Stimulated activated CD4-positive, alpha-beta T cell treated with anti-CD3 and anti-CD28 coated beads, TNF-alpha, amount 100 ng/mL, for 48 hours (primary cell): ENCODE measurements at regions not wholly inside any gene's neighbourhood (a gene's known extent, or its start where the extent isn't known, plus 50 kb on each side); places are given as distances from the start of the nearest gene placed in this dataset.
"Not testable (repeated sequence)": the region's sequence is repeated elsewhere in the genome, so short reads cannot be mapped to it uniquely, and the experiment has no call there.

Experiments used
- DNase-seq, 3 donors: peaks; one replicate each; pipeline ENCODE4 v3.0.0-alpha.2; 2020; ENCODE audit warnings: low read depth in 3 of 3

DNA sequence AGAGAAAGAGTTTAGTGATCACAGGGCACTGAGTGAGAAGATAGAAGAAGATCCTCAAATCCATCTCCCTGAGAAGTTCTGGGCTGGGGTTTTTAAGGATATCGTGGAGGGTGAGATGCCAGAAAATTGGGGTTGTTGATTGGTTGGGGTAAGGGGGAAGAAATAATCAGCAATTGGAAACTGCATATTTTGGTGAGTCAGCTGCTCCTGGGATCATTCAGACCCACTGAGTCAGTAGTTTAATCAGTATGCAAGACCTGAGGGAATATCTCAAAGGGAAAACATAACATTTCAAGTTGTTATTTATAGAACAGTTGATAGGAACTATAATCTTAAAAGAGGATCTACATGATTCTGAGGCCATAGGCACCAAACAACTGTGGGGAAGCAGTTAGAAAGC, 183.4 kb downstream of the FCRL5 start:
- DNase-seq = not testable (repeated sequence)

DNA sequence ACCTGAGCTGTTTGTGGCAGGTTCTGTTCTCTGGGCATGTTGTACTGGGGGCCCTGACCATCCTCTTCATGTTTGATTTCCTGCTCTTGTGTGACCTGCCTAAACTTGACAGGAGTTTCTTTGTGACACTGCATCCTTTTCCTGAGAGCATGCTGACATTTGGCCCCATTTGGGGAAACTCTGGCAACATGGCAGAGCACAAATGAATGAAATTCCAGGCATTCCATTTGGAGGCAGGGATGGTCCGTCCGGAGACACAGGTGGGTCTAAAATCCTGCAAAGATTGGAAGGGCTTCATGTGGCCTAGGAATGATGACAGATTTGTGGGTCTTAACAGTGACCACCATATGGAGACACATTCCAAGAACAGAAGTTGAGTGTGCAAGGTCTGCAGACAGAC, 184.0 kb downstream of the FCRL5 start:
- DNase-seq = no peak

DNA sequence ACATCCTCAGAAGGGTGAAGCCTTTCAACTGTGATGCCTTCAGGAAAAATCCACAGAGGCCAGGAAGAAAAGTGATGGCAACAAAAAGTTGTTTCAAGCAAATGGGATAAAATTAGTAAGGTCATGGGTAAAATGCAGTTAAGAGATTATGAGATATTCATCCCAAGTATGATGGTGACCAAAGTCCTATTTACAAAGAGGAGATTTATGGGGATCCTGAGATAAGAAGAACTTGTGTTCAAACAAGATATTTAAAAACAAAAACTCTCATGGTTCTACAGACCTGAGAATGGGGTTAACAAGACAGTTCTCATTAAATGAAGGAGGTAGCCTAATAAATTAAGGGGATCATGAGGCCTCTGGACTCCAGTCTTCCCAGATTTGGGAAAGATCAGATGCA, 184.4 kb downstream of the FCRL5 start:
- no peak for DNase-seq

DNA sequence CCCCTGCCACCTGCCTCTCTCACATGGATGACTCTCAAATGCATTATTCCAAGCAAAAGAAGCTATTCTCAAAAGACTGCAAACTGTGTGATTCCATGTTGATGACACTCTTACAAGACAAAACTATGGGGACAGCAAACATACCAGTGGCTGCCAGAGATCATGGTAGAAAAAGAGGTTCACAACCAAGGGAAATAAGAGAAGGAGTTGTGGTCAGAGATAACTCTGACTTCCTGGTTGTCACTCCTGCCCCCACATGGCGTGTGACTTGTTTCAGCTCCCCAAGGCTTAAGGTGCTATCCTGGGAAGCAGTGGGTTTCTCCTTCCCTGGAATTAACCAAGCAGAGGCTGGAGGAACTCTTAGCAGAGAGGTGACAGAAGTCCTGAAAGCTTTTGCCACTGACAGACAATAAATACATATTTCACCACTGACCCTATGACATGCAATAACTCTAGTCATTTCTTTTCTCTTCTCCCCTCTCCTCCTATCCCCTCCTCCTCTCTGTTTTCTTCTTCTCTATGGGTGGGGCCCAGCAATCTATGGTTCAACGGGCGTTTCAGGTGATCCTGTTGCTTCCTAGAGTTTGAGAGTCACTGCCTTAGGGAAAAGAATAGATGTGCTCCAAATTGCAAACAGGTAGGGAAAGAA, 185.1 kb downstream of the FCRL5 start:
- DNase-seq = no peak

DNA sequence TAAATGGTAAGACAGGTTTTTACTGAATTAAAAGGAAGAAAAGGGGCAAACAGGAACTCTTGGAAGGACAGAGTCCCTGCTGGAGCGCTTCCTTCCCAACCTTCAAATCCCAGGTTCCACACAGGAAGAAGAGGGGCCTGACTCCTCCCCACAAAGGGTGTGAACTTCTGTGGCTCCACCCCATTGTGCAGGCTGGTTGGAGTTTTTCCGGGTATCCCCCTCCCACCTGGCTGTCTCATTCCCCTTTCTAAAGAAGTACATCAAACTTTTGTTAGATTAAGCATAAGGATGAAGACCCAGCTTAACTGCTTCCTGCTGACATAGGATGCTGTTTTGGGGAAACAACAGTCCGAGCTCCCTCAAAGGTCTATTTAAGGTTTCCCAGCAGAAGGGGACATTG, 187.7 kb downstream of the FCRL5 start:
- no peak for DNase-seq

DNA sequence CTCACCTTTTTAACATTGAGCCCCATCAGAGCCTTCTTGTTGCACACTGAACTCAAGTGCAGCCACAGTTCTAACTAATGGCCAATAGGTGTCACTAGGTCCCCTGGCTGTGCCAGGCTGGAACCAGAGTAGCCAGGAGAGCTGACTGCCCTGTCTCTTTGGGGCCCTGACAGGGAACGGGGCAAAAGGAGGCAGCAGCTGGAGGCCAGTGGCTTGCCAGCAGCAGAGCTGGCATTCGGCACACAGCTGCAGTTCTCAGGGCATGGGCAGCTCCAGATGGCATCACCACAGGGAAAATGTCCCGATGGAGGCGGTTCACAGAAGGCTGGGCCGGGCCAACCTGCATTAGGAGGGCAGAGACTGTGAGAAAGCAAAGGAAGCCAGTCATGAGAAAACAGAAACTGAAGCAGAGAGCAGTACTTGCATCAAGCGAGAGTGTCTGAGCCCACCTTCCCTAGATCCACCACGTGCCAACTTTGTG, 188.6 kb downstream of the FCRL5 start:
- no peak for DNase-seq

DNA sequence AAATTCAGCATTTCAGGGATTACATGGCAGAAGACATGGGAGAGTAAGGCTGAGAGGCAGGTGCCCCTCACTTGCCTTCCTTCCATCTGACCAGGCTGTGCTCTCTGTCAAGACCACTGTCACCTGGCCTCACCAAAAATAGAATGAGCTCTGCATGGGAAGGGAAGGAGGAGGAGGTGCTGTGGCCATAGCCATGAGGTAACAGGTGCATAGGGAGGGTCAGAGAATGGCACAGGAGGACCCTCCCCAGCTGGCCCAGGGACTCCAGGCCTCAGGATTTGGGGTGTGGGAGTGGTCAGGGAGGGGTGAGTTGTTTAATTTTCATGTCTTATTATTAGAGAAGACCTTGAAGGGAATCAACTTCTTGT, 192.3 kb downstream of the FCRL5 start:
- DNase-seq = no peak

DNA sequence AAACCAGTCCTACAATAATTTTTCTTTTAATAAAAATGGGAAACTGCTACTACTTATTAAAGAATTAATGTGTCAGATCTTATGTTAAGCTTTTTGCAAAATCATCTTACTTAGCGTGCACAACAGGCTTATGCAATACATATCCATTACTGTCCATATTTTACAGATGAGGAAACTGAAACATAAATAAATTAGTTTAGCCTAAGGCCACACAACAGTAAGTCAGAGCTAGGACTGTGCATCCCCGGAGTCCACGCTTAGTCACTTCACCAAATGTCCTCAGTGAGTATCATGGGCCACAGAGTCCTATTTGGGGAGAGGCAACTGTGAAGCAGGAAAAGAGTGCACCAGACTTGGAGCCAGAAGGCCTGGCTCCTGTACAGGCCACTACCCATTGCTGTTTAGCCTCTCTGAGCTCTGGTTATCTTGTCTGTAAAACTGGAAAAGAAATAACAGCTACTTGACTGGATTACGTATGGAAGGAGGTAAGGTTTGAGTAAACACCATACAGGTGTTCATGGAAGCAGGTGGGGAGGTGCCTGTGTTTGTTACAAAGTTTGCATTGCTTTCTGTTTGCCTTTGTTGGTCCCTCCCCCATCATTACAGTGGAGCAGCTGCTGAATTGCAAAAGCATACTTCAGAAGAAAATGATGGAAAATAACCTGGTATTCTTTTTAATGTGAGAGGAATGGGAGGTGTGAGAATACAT, 192.8 kb downstream of the FCRL5 start:
- no peak for DNase-seq

DNA sequence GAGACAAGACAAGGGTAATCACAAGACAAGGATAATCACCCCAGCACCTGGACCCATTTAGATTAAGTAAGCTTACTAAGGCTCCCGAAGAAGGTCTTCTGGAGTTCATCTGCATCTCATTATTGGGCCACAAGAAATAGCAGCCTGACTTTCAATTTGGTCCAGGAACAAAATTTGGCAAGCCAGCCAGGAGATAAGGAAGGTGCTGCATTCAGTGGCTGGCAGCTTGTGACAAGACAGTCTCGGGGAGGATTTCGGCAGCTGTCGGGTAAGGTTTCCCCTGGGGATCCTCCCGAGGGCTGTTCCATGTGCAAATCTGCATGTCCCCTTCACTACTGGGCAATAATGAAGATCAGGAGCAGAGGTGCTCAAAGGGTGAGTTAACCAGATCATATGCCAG, 195.2 kb downstream of the FCRL5 start:
- DNase-seq = no peak

DNA sequence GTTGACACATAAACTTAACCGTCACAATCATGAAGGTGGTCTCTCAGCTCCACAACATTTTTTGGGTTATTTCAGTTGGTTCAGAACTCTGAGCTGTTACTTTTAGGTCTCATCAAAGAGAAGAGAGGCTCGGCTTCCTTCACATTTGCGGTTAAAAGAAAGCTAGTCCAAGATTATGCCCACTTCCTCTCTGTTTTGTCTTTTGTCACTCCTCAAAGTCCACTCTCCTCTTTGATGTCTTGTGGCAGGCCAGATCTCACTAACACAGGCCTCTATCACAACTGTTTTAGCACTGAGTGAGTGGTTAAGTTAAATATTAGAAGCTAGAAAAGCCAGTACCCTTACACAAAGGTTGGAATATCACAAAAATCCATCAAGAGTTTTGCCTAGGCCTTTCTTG, 195.7 kb downstream of the FCRL5 start:
- no peak for DNase-seq

DNA sequence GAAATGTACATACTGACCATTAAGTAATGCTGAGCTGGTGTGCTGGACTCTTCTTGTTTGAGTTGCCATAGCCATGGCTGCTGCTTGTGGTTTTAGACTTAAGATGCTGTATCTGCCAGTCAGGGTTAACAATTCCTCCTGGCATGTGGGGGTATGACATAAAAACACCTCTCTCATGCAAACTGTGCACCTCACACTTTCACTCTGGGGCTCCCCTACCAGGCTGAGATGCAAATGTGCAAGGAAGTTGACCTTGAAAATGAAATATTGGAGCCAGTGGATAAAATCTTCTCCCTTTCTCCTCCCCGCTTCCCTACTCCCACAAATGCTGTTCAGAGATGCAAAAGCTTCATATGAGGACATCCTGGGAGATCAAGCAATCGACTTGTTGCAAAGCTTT, 198.8 kb downstream of the FCRL5 start:
- DNase-seq = no peak

DNA sequence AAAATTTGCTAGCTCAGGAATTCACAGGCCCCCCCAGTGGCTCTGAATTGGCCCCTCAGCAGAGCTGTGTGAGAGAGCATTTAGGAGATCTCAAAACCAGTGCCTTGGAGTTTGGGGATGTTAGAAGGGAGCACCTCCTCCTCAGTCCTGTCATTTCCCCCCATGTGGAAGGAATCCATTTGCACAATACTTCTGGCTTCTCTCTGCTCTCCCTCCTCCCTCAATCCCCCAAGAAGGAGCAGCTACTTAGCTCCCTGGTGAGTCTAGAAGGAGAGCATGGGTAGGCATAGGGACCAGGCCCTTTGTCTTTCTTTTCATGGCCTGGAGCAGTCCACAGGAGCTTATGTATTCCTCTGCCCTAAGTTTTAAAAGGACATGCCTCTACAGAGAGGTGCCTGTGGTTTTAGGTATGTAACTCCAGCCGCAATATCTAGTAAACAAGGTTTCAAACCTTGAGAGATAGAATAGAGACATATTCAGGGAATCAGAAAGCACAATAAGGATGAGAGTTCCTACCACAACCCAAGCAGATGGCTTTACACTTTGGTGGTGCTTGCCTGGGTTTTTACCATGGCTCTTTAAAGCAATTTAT, 199.4 kb downstream of the FCRL5 start:
- no peak for DNase-seq

DNA sequence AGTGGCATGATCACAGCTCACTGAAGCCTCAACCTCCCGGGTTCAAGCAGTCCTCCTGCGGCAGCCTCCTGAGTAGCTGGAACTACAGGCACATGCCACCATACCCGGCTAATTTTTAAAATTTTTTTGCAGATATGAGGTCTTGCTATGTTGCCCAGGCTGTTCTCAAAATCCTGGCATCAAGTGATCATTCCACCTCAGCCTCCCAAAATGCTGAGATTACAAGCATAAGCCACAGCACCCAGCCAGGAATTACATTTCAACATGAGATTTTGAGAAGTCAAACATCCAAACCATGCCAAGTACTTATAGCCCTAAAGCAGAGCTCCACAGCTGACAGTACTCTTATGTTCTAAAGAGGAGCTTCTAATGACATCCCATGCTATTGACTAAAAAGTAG, 200.1 kb downstream of the FCRL5 start:
- DNase-seq = no peak

DNA sequence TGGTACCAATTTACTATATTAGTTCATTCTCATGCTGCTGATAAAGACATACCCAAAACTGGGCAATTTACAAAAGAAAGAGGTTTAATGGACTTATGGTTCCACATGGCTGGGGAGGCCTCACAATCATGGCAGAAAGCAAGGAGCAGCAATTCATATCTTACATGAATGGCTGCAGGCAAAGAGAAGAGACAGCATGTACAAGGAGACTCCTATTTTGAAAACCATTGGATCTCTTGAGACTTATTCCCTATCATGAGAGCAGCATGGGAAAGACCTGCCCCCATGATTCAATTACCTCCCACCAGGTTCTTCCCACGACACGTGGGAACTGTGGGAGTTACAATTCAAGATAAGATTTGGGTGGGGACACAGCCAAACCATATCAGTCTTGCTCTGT, 200.5 kb downstream of the FCRL5 start:
- not testable (repeated sequence) for DNase-seq

DNA sequence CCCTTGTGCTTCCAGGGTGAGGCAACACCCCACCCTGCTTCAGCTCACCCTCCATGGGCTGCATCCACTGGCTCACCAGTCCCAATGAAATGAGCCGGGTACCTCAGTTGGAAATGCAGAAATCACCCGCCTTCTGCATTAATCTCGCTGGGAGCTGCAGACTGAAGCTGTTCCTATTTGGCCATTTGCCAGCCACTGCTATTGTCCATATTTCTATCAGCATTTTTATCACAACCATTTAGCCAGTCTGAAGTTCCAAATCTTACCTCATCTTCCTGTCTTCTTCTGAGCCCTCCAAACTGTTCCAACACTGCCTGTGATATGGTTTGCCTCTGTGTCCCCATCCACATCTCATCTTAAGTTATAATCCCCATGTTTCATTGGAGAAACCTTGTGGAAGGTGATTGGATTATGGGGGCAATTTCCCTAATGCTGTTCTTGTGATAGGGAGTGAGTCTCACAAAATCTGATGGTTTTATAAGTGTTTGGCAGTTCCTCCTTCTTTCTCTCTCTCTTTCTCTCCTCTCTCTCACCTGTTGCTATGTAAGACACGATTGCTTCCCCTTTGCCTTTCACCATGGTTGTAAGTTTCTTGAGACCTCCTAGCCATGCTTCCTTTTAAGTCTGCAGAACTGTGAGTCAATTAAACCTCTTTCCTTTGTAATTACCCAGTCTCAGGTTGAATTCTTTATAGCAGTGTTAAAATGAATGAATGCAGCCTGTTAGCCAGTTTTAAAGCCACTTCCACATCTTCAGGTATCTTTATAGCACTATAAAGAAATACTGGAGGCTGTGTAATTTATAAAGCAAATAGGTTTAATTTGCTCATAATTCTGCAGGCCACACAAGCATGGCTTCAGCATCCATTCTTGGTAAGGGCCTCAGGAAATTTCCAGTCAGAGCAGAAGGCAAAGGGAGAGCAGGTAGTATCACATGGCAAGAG, 203.5 kb downstream of the FCRL5 start:
- DNase-seq = no peak

DNA sequence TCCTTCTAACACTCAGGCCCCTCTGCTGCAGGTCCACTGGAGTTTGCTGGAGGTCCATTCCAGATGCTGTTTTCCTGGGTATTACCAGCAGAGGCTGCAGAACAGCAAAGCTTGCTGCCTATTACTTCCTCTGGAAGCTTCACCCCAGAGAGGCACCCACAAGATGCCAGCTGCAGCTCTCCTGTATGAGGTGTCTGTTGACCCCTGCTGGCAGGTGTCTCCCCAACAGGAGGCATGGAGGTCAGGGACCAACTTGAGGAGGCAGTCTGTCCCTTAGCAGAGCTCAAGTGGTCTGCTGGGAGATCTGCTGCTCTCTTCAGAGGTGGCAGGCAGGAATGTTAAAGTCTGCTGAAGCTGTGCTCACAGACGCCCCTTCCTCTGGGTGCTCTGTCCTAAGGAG, 204.8 kb downstream of the FCRL5 start:
- DNase-seq = no peak

DNA sequence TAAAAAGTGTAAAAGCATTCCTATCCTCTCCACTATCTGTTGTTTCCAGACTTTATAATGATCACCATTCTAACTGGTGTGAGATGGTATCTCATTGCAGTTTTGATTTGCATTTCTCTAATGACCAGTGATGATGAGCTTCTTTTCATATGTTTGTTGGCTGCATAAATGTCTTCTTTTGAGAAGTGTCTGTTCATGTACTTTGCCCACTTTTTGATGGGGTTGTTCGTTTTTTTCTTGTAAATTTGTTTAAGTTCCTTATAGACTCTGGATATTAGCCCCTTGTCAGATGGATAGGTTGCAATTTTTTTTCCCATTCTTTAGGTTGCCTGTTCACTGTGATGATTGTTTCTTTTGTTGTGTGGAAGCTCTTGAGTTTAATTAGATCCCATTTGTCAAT, 199.6 kb upstream of the ETV3 start:
- DNase-seq = not testable (repeated sequence)

DNA sequence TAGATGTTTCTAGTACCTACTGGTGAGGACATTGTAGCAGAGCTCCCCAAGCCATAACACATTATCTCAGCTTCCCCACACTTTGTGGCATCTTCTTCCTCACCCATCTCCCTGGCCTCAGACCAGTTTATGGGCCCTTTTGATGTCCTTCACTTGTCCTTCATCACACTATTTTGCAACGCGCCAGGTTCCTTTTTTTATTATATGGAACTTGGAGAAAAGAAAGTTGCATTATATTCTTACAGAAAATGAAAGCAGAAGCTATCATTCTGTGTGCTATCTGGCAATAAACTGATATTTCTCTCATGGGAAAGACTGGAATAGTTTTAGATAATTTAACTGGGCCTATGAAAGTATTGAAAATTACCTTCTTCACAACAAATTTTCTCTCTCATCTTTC, 196.9 kb upstream of the ETV3 start:
- no peak for DNase-seq

DNA sequence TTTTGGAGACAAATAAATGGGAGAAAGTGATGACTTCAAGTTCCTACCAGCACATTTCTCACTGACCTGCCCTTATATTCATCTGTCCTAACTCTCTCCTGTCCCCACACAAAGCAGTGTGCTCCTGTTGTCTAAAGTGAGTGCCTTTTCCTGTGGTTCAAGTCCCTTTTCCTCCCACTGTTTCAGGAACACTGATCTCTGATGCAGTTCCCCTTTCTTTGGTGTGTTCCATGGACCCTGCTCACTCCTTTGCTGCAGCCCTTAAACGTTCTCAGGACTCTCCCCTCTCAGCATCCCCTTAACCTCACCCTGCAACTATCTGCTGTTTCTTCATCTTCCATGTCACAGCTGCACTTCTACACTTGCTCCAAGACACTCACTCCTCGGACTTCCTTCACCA, 195.8 kb upstream of the ETV3 start:
- DNase-seq = no peak

DNA sequence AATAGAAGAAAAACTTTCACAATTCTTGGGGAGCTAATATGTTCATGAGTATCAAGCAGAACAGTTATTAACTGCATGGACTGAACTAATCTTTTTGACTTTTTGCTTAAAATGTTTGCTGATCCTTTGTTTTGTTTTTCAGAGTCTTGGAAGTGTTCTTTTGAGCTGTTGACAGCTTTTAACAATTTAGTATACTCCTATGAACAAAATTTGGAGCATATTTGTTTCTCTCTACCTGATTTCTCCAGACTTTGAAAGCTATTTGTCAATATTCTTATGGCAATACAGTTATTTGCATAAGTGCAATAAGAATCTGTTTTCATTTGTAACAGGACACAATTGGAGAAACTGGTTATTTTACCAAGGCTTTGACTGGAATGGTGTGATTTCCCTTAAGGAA, 192.0 kb upstream of the ETV3 start:
- not testable (repeated sequence) for DNase-seq

DNA sequence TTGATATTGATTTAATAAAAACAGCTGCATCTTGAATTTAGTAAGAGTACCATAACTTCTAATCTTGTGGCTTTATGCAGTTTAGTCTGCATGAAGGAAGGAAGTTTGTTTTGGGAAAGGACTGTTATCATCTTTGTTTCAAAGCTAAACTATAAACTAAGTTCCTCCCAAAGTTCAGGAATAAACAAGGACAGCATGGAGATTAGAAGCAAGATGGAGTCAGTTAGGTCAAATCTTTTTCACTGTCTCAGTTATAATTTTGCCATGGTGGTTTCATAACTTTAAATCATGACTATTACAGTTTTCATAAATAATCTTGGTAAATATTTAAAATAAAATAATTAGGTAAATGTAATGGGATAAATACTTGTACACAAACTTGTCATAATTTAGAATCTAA, 189.9 kb upstream of the ETV3 start:
- DNase-seq = not testable (repeated sequence)

DNA sequence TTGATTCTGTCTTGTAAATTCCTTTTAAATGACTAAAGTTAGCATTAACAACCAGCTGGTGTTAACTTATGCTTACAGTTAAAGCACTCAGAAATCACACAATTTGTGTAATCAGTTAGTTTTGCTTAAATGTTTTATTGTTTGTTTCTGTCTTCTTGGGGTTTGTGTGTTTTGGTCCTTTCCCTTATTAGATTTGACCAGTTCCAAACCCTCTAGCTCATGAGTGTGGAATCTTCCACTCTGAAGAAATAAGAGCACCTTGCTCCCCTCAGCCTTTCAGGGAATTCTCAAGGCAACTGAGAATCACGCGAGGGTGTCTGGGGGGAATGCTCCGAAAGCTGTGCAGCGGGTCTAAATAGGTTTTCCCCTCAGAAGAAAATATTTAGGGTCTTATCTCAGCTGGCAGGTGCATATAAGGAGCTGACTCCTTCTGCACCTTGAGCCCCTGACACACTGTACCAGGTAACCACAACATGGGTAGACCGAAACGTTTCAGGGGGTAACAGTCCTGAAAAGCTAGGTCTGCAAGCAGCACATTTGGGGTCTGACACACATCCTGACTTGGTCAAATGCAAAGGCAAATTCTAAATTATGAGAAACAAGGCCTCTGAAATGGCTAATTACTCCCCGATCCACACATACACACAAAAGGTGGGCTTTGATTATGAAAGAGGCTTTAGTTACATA, 188.1 kb upstream of the ETV3 start:
- DNase-seq = no peak
